ENCODE measurements at regions not wholly inside any gene's neighbourhood (a gene's known extent, or its start where the extent isn't known, plus 50 kb on each side); places are given as distances from the start of the nearest gene placed in this dataset.

GRCh38 chr2:19719540-19719939 is 182.2 kb downstream of the TTC32 start:
- ATAC-seq (ENCODE audit: low read depth): no peak
- H3K36me3 ChIP-seq (ENCODE audit: low read depth): no peaks in the 10 kb centered on the region

GRCh38 chr2:19717446-19717845 is 184.3 kb downstream of the TTC32 start:
- ATAC-seq (ENCODE audit: low read depth) (no peak), DNase-seq (ENCODE audit: low spot score) (no peak)
- no peak for TF ChIP-seq CTCF (IDR thresholded peaks at IDR 0.05; ENCODE audit: poor library complexity, severe bottlenecking)
- no peak overlapping the region for H3K4me3 ChIP-seq (ENCODE audit: severe bottlenecking)
- H3K4me1 ChIP-seq (ENCODE audit: insufficient read depth, poor library complexity, severe bottlenecking): no peaks in the 10 kb centered on the region
- no peaks in the 10 kb centered on the region for H3K27me3 ChIP-seq (ENCODE audit: insufficient read depth, poor library complexity, severe bottlenecking)
- no peak overlapping the region for H3K27ac ChIP-seq (ENCODE audit: poor library complexity, severe bottlenecking)
- no peaks in the 10 kb centered on the region for H3K36me3 ChIP-seq (ENCODE audit: low read depth)
- H3K9me3 ChIP-seq (ENCODE audit: severe bottlenecking): no peaks in the 10 kb centered on the region

More at GRCh38 chr2:19719540-19719939, 182.2 kb downstream of the TTC32 start:
- H3K9me3 ChIP-seq (ENCODE audit: severe bottlenecking): no peaks in the 10 kb centered on the region
- H3K27ac ChIP-seq (ENCODE audit: poor library complexity, severe bottlenecking): no peak overlapping the region
- H3K27me3 ChIP-seq (ENCODE audit: insufficient read depth, poor library complexity, severe bottlenecking): no peaks in the 10 kb centered on the region
- H3K4me1 ChIP-seq (ENCODE audit: insufficient read depth, poor library complexity, severe bottlenecking): no peaks in the 10 kb centered on the region
- H3K4me3 ChIP-seq (ENCODE audit: severe bottlenecking): no peak overlapping the region
- no peak for DNase-seq (ENCODE audit: low spot score)
- no peak for TF ChIP-seq CTCF (IDR thresholded peaks at IDR 0.05; ENCODE audit: poor library complexity, severe bottlenecking)

- Histone ChIP-seq H3K36me3 (ENCODE audit: low read depth) (no peaks in the 10 kb centered on the region), H3K4me1 (ENCODE audit: insufficient read depth, poor library complexity, severe bottlenecking) (peaks cover 17% of the 10 kb centered on the region), H3K27ac (ENCODE audit: poor library complexity, severe bottlenecking) (no peak overlapping the region), H3K4me3 (ENCODE audit: severe bottlenecking) (no peak overlapping the region), H3K9me3 (ENCODE audit: severe bottlenecking) (no peaks in the 10 kb centered on the region), H3K27me3 (ENCODE audit: insufficient read depth, poor library complexity, severe bottlenecking) (no peaks in the 10 kb centered on the region)
- ATAC-seq (ENCODE audit: low read depth) (no peak), DNase-seq (ENCODE audit: low spot score) (no peak)
- no peak for TF ChIP-seq CTCF (IDR thresholded peaks at IDR 0.05; ENCODE audit: poor library complexity, severe bottlenecking)
Observed at GRCh38 chr2:19714926-19715325, 186.9 kb downstream of the TTC32 start.

GRCh38 chr2:19712850-19713249 is 188.9 kb downstream of the TTC32 start:
- H3K27me3 ChIP-seq (ENCODE audit: insufficient read depth, poor library complexity, severe bottlenecking): no peaks in the 10 kb centered on the region
- ATAC-seq (ENCODE audit: low read depth): no peak

More at GRCh38 chr2:19712850-19713249, 188.9 kb downstream of the TTC32 start:
- H3K9me3 ChIP-seq (ENCODE audit: severe bottlenecking): no peaks in the 10 kb centered on the region
- H3K4me1 ChIP-seq (ENCODE audit: insufficient read depth, poor library complexity, severe bottlenecking): peaks cover 17% of the 10 kb centered on the region
- no peak for DNase-seq (ENCODE audit: low spot score)
- no peaks in the 10 kb centered on the region for H3K36me3 ChIP-seq (ENCODE audit: low read depth)
- H3K4me3 ChIP-seq (ENCODE audit: severe bottlenecking): no peak overlapping the region
- no peak for TF ChIP-seq CTCF (IDR thresholded peaks at IDR 0.05; ENCODE audit: poor library complexity, severe bottlenecking)
- H3K27ac ChIP-seq (ENCODE audit: poor library complexity, severe bottlenecking): no peak overlapping the region

All from RWPE2 (cell line).